ENCODE measurements at regions not wholly inside any gene's neighbourhood (a gene's known extent, or its start where the extent isn't known, plus 50 kb on each side); places are given as distances from the start of the nearest gene placed in this dataset.

DNA sequence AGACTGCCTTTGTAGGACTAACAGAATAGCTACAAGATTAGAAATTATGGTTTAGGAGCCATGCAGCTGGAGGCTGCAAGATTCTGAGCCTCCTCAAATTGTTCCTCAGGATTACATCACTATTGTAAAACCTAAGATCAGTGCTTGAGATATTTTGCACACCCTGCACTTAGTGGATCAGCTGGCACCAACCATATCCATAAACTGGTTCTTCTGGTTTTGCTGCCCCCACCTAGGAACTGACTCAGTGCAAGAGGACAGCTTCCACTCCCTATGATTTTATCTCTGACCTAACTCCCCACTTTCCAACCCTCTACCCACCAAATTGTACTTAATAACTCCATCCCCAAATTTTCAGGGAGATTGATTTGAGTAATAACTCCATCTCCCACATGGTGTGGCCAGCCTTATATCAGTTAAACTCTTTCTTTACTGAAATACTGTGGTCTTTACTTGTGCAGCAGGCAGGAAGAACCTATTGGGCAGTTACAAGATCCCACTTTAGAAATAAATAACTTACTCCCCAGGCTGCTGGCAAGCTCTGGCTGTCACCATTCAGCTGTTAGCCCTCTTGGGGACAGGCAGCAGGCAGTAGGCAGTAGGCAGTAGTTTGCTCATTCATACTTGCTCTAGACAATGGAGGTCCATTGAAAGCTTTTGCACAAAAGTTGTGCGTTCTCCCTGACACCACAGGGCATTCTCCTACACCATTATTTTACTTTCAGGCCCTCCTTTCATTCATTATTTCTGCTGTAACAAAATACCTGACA, 119.0 kb downstream of the SLC17A6 start:
- TF ChIP-seq, protein P1, sequence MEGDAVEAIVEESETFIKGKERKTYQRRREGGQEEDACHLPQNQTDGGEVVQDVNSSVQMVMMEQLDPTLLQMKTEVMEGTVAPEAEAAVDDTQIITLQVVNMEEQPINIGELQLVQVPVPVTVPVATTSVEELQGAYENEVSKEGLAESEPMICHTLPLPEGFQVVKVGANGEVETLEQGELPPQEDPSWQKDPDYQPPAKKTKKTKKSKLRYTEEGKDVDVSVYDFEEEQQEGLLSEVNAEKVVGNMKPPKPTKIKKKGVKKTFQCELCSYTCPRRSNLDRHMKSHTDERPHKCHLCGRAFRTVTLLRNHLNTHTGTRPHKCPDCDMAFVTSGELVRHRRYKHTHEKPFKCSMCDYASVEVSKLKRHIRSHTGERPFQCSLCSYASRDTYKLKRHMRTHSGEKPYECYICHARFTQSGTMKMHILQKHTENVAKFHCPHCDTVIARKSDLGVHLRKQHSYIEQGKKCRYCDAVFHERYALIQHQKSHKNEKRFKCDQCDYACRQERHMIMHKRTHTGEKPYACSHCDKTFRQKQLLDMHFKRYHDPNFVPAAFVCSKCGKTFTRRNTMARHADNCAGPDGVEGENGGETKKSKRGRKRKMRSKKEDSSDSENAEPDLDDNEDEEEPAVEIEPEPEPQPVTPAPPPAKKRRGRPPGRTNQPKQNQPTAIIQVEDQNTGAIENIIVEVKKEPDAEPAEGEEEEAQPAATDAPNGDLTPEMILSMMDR (IDR thresholded peaks at IDR 0.05), result no peak
- no peak for TF ChIP-seq SIN3A (IDR thresholded peaks at IDR 0.05; ENCODE audit: borderline replicate concordance, insufficient read depth, low read depth, low read length)
- TF ChIP-seq, protein P2, sequence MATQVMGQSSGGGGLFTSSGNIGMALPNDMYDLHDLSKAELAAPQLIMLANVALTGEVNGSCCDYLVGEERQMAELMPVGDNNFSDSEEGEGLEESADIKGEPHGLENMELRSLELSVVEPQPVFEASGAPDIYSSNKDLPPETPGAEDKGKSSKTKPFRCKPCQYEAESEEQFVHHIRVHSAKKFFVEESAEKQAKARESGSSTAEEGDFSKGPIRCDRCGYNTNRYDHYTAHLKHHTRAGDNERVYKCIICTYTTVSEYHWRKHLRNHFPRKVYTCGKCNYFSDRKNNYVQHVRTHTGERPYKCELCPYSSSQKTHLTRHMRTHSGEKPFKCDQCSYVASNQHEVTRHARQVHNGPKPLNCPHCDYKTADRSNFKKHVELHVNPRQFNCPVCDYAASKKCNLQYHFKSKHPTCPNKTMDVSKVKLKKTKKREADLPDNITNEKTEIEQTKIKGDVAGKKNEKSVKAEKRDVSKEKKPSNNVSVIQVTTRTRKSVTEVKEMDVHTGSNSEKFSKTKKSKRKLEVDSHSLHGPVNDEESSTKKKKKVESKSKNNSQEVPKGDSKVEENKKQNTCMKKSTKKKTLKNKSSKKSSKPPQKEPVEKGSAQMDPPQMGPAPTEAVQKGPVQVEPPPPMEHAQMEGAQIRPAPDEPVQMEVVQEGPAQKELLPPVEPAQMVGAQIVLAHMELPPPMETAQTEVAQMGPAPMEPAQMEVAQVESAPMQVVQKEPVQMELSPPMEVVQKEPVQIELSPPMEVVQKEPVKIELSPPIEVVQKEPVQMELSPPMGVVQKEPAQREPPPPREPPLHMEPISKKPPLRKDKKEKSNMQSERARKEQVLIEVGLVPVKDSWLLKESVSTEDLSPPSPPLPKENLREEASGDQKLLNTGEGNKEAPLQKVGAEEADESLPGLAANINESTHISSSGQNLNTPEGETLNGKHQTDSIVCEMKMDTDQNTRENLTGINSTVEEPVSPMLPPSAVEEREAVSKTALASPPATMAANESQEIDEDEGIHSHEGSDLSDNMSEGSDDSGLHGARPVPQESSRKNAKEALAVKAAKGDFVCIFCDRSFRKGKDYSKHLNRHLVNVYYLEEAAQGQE (IDR thresholded peaks at IDR 0.05; ENCODE audit: insufficient read depth in 1 of 2, low read depth in 2 of 2, low read length in 1 of 2), result no peak
